ENCODE measurements at regions not wholly inside any gene's neighbourhood (a gene's known extent, or its start where the extent isn't known, plus 50 kb on each side); places are given as distances from the start of the nearest gene placed in this dataset.
A peak's percentile ranks its signal among the peaks of the same experiment; 100 is the strongest.

DNA sequence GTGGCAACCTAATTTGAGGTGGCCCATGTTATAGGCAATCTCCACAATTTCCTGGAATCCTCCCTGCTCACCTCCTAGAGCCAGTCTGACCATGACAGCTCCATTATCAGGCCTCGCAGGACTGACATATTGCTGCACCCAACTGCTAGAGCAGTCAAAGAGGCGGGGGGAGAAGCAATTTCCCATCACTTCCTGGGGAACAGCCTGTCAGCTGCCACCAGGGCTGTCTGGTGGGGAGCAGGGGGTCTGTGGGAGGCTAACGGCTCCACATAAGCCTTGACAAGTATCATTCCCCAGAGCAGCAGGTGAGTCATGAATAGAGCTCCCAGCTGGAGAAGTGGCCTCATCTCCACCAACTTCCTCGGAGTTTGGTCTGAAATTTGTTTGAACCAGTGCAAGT lies 322.9 kb downstream of the MATN1 start:
- peak; percentile 3 for DNase-seq

- no peak for DNase-seq
Measured at GRCh38 chr1:30399026-30399425, 324.4 kb downstream of the MATN1 start.

DNA sequence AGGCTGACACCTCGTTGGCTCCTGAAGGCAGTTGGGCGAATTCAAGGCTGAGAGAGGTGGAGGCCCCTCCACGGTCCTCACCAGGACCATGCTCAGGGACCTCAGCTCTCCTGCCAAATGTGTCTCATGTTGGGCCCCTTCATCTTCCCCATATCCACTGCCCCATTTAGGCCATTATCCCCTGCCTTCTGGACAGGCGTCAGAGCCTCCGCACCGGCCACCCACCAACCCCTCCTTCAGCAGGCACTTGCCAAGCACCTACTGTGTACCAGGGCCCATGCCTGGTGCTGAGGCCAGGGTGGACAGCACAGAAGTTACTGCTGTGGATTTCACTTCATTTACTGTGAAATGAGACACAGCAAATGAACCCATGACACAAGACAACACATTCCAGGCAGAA lies 325.8 kb downstream of the MATN1 start:
- no peak for DNase-seq

GRCh38 chr1:30395631-30396030 lies 327.8 kb downstream of the MATN1 start:
- DNase-seq: no peak

GRCh38 chr1:30388386-30388785 lies 335.0 kb downstream of the MATN1 start:
- DNase-seq: peak; percentile 3

DNA sequence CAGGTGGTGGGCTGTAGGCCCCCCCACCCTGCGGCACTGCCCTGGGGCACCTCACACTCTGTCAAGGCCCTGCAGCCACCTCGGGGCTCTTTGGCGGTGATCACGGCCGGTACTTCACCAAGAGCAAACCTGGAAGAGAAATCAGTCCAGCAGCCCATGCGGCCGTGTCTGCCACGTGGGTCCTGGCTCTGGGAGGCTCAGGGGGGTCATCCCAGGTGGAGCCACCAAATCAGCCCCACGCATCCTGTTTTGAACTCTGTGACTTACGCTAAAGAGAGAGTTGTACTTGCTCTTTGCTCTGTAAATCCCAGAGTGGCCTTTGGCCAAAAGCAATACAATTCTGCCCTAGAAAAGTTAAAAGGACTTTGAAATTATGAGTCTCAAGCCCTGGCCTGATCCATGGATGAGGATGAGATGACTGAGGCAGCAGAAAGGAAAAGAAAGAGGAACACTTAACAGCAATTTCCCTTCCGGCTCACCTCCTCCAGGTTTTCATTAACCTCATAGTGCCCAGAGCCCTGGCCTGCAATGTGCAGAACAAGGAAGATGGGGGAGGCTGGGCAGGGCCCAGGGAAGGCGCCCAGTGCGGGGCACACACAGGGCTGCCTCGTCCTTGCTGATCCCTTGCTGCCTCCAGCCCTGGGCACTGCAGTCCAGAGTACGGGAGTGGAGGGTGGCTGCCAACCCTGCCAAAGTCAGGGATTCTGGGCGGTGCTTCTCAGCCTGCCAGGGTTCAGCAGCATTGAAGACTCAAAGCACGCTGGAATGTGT lies 337.0 kb downstream of the MATN1 start:
- DNase-seq: no peak

GRCh38 chr1:30385246-30385995 lies 338.0 kb downstream of the MATN1 start:
- no peak for DNase-seq

DNA sequence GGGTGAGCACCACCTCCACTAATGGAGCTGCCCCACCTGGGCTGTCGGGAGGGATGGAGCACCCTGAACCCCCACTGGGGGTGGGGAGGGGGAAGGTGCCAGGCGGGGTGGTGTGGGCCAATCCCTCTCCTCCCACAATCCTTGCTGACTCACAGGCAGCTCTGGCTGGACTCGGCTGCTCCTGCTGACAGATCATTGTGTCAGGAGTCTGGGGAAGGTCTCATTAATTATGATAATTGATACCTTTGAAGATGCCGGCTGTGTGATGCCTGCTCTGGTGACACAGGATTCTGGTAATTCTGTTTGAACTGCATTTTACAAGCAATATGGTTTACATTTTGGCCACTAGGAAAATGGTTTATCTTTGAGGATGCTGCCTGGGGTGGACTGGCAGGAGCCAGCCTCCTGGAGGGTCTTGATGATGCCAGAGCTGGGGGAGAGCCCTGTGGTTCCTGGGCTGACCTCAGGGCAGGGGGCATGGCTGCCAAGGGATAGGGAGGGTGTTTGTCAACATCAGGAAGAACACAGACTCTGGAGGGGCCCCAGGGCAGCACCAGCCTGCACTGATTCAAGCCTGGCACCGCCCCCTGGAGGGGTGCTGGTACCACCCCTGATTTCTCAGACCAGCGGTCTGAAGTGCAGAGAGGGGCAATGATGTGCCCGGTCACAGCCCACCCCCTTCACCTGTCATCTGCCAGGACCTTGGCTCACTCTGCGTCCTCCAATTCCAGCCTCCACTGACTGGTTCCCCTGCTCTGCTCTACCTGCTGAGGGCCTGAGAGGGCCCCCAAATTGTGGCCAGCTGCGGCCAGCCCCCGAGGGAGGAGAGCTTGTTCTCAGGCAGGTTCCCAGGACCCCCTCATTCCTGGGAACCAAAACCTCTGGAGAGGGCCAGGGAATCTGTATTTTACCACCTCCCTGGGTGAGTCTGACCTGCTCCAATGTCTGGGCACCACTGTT lies 338.8 kb downstream of the MATN1 start:
- no peak for DNase-seq

- no peak for DNase-seq
Measured at GRCh38 chr1:30383221-30383711, 340.1 kb downstream of the MATN1 start.

DNA sequence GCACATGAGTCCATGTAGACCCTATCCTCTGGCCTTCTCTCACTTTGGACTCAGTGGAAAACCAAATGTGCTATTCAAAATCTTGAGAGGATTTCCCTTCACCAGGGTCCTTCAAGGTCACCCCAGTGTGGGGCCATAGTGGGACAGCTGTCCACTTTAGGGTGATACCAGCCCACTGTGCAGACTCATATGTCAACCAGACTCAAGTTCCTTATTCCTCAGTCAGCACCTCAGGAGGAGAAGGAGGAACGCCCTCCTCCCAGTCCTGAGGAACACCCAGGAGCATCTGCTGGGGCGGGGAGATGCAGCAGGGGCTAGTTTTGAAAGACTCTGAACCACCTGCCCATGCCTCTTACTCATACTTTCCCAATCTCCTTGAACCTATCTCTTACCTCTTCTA lies 340.9 kb downstream of the MATN1 start:
- no peak for DNase-seq

DNA sequence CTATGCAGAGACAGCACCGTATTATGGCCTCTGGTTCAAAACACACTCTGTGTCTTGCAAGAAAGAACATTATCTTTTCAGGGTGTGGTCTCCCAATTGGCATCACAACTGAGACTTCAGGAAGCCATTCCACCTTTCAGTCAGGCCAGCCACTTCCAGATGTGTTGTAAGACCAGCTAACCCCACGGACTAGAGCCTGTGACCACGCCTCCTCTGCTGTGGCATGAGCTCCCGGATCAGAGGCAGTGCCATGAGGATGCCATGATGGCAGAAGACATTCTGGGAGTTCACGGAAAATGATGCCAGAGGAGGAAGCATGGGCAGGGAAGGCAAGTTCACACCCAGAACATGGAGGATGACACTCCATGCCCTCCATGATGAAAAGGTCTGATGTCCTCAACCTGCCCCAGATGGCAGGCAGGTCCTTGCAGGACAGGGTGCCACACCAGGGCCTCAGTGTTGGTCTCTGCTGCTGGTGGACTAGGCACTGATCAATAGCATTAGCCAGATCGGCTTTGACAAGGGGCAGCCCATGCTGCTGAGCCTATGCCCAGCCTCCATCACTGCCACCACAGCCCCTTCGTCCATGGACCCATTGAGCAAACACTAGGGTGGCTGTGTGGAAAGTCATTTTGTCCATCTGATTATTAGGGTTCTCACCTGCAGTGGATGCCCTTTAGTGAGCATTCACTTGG lies 341.6 kb downstream of the MATN1 start:
- no peak for DNase-seq

- no peak for DNase-seq
Measured at GRCh38 chr1:30381266-30381665, 342.1 kb downstream of the MATN1 start.

GRCh38 chr1:30380625-30380984 lies 342.8 kb downstream of the MATN1 start:
- DNase-seq: no peak

- peak; percentile 52 for DNase-seq
Measured at GRCh38 chr1:30379684-30380624, 343.4 kb downstream of the MATN1 start.

DNA sequence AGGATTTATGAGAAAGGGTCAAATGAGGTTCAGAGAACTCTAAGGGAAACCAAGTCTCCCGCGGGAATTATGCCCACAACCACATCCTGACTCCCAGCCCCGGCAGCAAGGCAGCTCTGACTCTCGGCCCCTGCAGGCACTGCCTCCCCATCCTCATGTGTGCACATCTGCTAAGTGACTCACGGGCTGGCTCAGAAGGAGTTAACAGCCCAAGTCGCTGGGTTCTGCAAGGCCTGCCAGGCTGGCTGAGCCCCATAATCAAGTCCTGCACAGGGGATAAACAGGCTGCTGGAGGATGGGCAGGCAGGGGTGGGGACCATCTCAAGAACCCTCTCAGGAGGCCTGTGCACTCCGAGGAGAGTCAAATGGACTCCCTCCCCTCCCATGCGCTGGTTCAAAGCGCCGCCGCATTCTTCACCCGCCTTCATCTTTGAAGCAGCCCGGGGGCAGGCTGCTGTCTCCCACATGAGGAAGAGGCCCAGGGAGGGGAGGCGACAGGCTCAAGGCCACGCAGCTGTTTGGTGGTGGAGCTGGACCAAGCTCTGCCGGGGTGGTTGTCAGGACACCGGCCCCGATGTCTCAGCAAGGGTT lies 344.3 kb downstream of the MATN1 start:
- DNase-seq: peak; percentile 58

- no peak for DNase-seq
Measured at GRCh38 chr1:30378003-30378596, 345.3 kb downstream of the MATN1 start.

DNA sequence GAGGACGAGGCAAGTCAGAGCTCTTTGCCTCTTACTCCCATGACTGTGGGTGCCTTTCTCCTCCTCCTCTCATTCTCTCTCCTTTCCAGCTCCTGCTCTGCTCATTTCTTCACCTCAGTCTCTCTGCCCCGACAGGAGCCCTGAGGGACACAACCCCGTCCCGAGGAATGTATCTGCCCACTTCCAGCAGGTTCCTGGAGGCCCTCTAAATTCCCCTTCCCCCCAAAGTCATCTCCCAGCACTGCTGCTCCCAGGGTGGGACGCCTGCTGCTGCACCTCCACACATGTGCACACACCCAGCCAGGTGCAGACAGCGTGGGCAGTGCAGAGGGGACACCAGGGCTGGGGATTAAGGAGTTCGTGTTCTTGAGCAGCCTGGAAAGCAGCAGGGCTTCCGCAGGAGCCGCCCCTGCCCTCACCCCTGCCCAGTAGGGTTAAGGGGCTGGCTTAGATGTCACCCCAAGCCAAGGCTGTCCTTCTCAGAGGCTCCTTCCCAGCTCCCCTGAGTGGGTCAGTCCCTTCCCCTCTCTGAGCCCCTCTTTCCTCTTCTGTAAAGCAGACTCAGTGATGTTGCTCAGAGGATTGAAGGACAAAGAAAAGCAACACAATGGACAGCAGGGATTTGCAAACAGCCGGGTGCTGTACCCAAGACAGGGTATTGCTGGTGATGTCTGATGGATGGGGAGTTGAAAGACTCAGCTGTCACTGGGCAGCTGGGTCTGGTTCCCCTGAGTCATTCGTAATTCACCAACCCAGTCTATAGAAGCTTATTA lies 346.0 kb downstream of the MATN1 start:
- no peak for DNase-seq

- no peak for DNase-seq
Measured at GRCh38 chr1:30376054-30376697, 347.2 kb downstream of the MATN1 start.

DNA sequence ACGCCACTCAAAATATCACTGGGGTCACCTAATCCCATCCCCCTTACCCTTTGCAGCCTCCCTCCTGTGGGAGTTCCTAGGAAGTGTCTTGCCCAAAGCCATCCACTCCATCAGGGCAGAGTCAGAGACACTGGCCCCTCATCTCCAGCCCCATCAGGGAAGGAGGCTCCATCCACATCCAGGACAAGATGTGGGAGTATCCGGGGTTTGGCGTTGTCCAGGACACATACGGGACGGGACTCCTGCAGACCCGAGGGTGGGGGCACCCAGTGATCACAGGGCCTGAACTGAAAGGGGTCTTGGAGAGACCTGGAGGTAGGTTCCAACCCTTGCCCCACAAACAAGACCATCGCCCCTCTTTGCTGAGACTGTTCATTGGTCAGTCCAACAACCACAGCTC lies 348.2 kb downstream of the MATN1 start:
- DNase-seq: no peak
